GM21381 (cell line): ENCODE measurements at regions not wholly inside any gene's neighbourhood (a gene's known extent, or its start where the extent isn't known, plus 50 kb on each side); places are given as distances from the start of the nearest gene placed in this dataset.
"Not testable (repeated sequence)": the region's sequence is repeated elsewhere in the genome, so short reads cannot be mapped to it uniquely, and the experiment has no call there.

Source experiments
- ATAC-seq: cut with Tn5 transposase; IDR thresholded peaks from one replicate; pipeline ENCODE4 v1.9.1; 2021; ENCODE audit warnings: mild to moderate bottlenecking, moderate library complexity; ENCODE audit not compliant: unreplicated experiment

GRCh38 chr5:97476852-97477534, 293.9 kb upstream of the RIOK2 start:
- no peak for ATAC-seq

GRCh38 chr5:97478483-97478882, 295.4 kb upstream of the RIOK2 start:
- no peak for ATAC-seq

- ATAC-seq: no peak
Observed at GRCh38 chr5:97480313-97480712, 297.3 kb upstream of the RIOK2 start.

GRCh38 chr5:97488126-97488668, 305.1 kb upstream of the RIOK2 start:
- no peak for ATAC-seq

GRCh38 chr5:97489010-97489840, 306.2 kb upstream of the RIOK2 start:
- ATAC-seq: no peak

- ATAC-seq: no peak
Observed at GRCh38 chr5:97494465-97494864, 311.4 kb upstream of the RIOK2 start.

- no peak for ATAC-seq
Observed at GRCh38 chr5:97495301-97495700, 312.3 kb upstream of the RIOK2 start.

GRCh38 chr5:97496037-97496436, 313.0 kb upstream of the RIOK2 start:
- ATAC-seq: no peak

GRCh38 chr5:97498657-97499056, 315.6 kb upstream of the RIOK2 start:
- ATAC-seq: no peak

GRCh38 chr5:97499605-97500004, 316.6 kb upstream of the RIOK2 start:
- no peak for ATAC-seq

- ATAC-seq: no peak
Observed at GRCh38 chr5:97501286-97501964, 318.4 kb upstream of the RIOK2 start.

- no peak for ATAC-seq
Observed at GRCh38 chr5:97501965-97502305, 318.9 kb upstream of the RIOK2 start.

GRCh38 chr5:97508864-97509263, 325.8 kb upstream of the RIOK2 start:
- no peak for ATAC-seq

GRCh38 chr5:97519565-97519964, 336.5 kb upstream of the RIOK2 start:
- ATAC-seq: not testable (repeated sequence)

- not testable (repeated sequence) for ATAC-seq
Observed at GRCh38 chr5:97523336-97523735, 340.3 kb upstream of the RIOK2 start.

GRCh38 chr5:97525780-97526179, 342.7 kb upstream of the RIOK2 start:
- no peak for ATAC-seq

GRCh38 chr5:97528941-97529340, 345.9 kb upstream of the RIOK2 start:
- ATAC-seq: no peak

- ATAC-seq: no peak
Observed at GRCh38 chr5:97529354-97529985, 346.4 kb upstream of the RIOK2 start.

GRCh38 chr5:97531549-97531948, 348.5 kb upstream of the RIOK2 start:
- peak; percentile 86 for ATAC-seq

GRCh38 chr5:97534166-97534565, 351.1 kb upstream of the RIOK2 start:
- ATAC-seq: peak; percentile 64

- no peak for ATAC-seq
Observed at GRCh38 chr5:97536683-97537082, 353.6 kb upstream of the RIOK2 start.
